GM12864 (cell line): ENCODE measurements at regions not wholly inside any gene's neighbourhood (a gene's known extent, or its start where the extent isn't known, plus 50 kb on each side); places are given as distances from the start of the nearest gene placed in this dataset.

ENCODE experiments used
- DNase-seq: peaks from one replicate; pipeline ENCODE4 v3.0.0-alpha.2; 2011; ENCODE audit warnings: low read depth
- H3K4me3 ChIP-seq: 2 replicates; pipeline ENCODE4 v1.5.1; 2011; ENCODE audit warnings: mild to moderate bottlenecking, low read depth, low read length, control low read depth
- CTCF ChIP-seq: IDR thresholded peaks from 2 replicates; pipeline ENCODE4 v1.5.1; 2011; ENCODE audit warnings: low read depth, mild to moderate bottlenecking, moderate library complexity, low read length, control low read depth, inconsistent platforms; ENCODE audit errors: missing control alignments

- no peak overlapping the region for H3K4me3 ChIP-seq
- no peak for DNase-seq
- TF ChIP-seq CTCF, result no peak
Measured at GRCh38 chr1:87794788-87795614, 466.3 kb downstream of the LMO4 start.

GRCh38 chr1:87795615-87796337 lies 467.1 kb downstream of the LMO4 start:
- no peak for TF ChIP-seq CTCF
- no peak for DNase-seq
- no peak overlapping the region for H3K4me3 ChIP-seq

- no peak for DNase-seq
- TF ChIP-seq CTCF, result no peak
- H3K4me3 ChIP-seq, result no peak overlapping the region
Measured at GRCh38 chr1:87796471-87796901, 467.8 kb downstream of the LMO4 start.

GRCh38 chr1:87799451-87799850 lies 470.8 kb downstream of the LMO4 start:
- TF ChIP-seq CTCF, result no peak
- H3K4me3 ChIP-seq, result no peak overlapping the region

GRCh38 chr1:87800006-87800405 lies 471.3 kb downstream of the LMO4 start:
- TF ChIP-seq CTCF, result no peak
- no peak overlapping the region for H3K4me3 ChIP-seq
- DNase-seq, result no peak

More at GRCh38 chr1:87799451-87799850, 470.8 kb downstream of the LMO4 start:
- no peak for DNase-seq

- DNase-seq, result no peak
- TF ChIP-seq CTCF, result no peak
- no peak overlapping the region for H3K4me3 ChIP-seq
Measured at GRCh38 chr1:87803375-87803774, 474.7 kb downstream of the LMO4 start.
